H9 (cell line): ENCODE measurements at regions not wholly inside any gene's neighbourhood (a gene's known extent, or its start where the extent isn't known, plus 50 kb on each side); places are given as distances from the start of the nearest gene placed in this dataset.
A peak's percentile ranks its signal among the peaks of the same experiment; 100 is the strongest.

Experiments used
- DNase-seq: peaks from one replicate; pipeline ENCODE4 v3.0.0-alpha.2; 2017
- H2AFZ ChIP-seq: one replicate; pipeline ENCODE4 v1.6.1; 2013; ENCODE audit warnings: mild to moderate bottlenecking, low read length, control low read depth, moderate library complexity
- H2AK5ac ChIP-seq: 2 replicates; pipeline ENCODE4 v1.6.1; 2013; ENCODE audit warnings: low read length, control low read depth, mixed read lengths; ENCODE audit not compliant: insufficient read length
- H2BK120ac ChIP-seq: one replicate; pipeline ENCODE4 v1.6.1; 2013; ENCODE audit warnings: low read depth, mild to moderate bottlenecking, low read length, control low read depth, inconsistent platforms; ENCODE audit not compliant: poor library complexity, severe bottlenecking
- H2BK12ac ChIP-seq: 2 replicates; pipeline ENCODE4 v1.6.1; 2013; ENCODE audit warnings: low read length, control low read depth, mixed read lengths, low read depth; ENCODE audit not compliant: insufficient read length
- H2BK15ac ChIP-seq: 2 replicates; pipeline ENCODE4 v1.6.1; 2013; ENCODE audit warnings: low read depth, low read length, control low read depth
- H2BK20ac ChIP-seq: one replicate; pipeline ENCODE4 v1.6.1; 2013; ENCODE audit warnings: low read depth, mild to moderate bottlenecking, low read length, control low read depth, inconsistent platforms; ENCODE audit not compliant: poor library complexity, severe bottlenecking
- H2BK5ac ChIP-seq: 2 replicates; pipeline ENCODE4 v1.6.1; 2013; ENCODE audit warnings: low read length, control low read depth, mixed read lengths; ENCODE audit not compliant: insufficient read length
- H3K14ac ChIP-seq: 2 replicates; pipeline ENCODE4 v1.6.1; 2013; ENCODE audit warnings: low read length, control low read depth; ENCODE audit not compliant: insufficient read depth
- H3K18ac ChIP-seq: 2 replicates; pipeline ENCODE4 v1.6.1; 2013; ENCODE audit warnings: low read depth, mild to moderate bottlenecking, mixed read lengths, low read length, control low read depth; ENCODE audit not compliant: insufficient read length
- H3K23ac ChIP-seq: 2 replicates; pipeline ENCODE4 v1.6.1; 2013; ENCODE audit warnings: low read length, control low read depth, mixed read lengths, low read depth; ENCODE audit not compliant: insufficient read length
- H3K23me2 ChIP-seq: 2 replicates; pipeline ENCODE4 v1.6.1; 2013; ENCODE audit warnings: low read depth, mild to moderate bottlenecking, mixed read lengths, low read length, control low read depth; ENCODE audit not compliant: insufficient read length, poor library complexity, severe bottlenecking
- H3K27ac ChIP-seq: 2 replicates; pipeline ENCODE4 v1.5.1; 2013; ENCODE audit warnings: low read length, control low read depth, mixed read lengths, low read depth; ENCODE audit not compliant: insufficient read length
- H3K27me3 ChIP-seq: 2 replicates; pipeline ENCODE4 v1.6.1; 2013; ENCODE audit warnings: low read length, control low read depth, inconsistent platforms; ENCODE audit not compliant: insufficient read depth
- H3K4ac ChIP-seq: 2 replicates; pipeline ENCODE4 v1.6.1; 2013; ENCODE audit warnings: low read depth, mild to moderate bottlenecking, control low read depth, inconsistent platforms, low read length, moderate library complexity
- H3K4me1 ChIP-seq: 2 replicates; pipeline ENCODE4 v1.6.1; 2013; ENCODE audit warnings: low read length, control low read depth, inconsistent platforms; ENCODE audit not compliant: insufficient read depth
- H3K4me2 ChIP-seq: 2 replicates; pipeline ENCODE4 v1.6.1; 2013; ENCODE audit warnings: low read length, control low read depth, mixed read lengths; ENCODE audit not compliant: insufficient read length, insufficient read depth
- H3K56ac ChIP-seq: 2 replicates; pipeline ENCODE4 v1.6.1; 2013; ENCODE audit warnings: low read depth, mild to moderate bottlenecking, mixed read lengths, low read length, control low read depth; ENCODE audit not compliant: insufficient read length
- H3K79me1 ChIP-seq: 2 replicates; pipeline ENCODE4 v1.6.1; 2013; ENCODE audit warnings: low read depth, mild to moderate bottlenecking, moderate library complexity, low read length, control low read depth, inconsistent platforms; ENCODE audit not compliant: insufficient read depth, poor library complexity, severe bottlenecking
- H3K79me2 ChIP-seq: 2 replicates; pipeline ENCODE4 v1.6.1; 2013; ENCODE audit warnings: low read length, control low read depth, inconsistent platforms; ENCODE audit not compliant: insufficient read depth
- H3K9ac ChIP-seq: 2 replicates; pipeline ENCODE4 v1.6.1; 2013; ENCODE audit warnings: low read length, control low read depth, mixed read lengths; ENCODE audit not compliant: insufficient read length; ENCODE audit errors: extremely low read depth
- H3K9me3 ChIP-seq: one replicate; pipeline ENCODE4 v1.6.1; 2013; ENCODE audit warnings: low read depth, low read length, inconsistent platforms; ENCODE audit not compliant: control insufficient read depth
- H3T11ph ChIP-seq: one replicate; pipeline ENCODE4 v1.6.1; 2013; ENCODE audit warnings: mild to moderate bottlenecking, low read length, control low read depth, inconsistent platforms
- H4K20me1 ChIP-seq: one replicate; pipeline ENCODE4 v1.6.1; 2013; ENCODE audit not compliant: control insufficient read depth, insufficient read length, insufficient read depth
- H4K5ac ChIP-seq: 2 replicates; pipeline ENCODE4 v1.6.1; 2013; ENCODE audit warnings: low read depth, mild to moderate bottlenecking, mixed read lengths, low read length, control low read depth; ENCODE audit not compliant: insufficient read length
- H4K8ac ChIP-seq: replicated peaks from 2 replicates; pipeline ENCODE4 v1.6.1; 2013; ENCODE audit warnings: low read length, control low read depth, mixed read lengths, low read depth; ENCODE audit not compliant: insufficient read length
- H4K91ac ChIP-seq: 2 replicates; pipeline ENCODE4 v1.6.1; 2013; ENCODE audit warnings: low read depth, mild to moderate bottlenecking, moderate library complexity, mixed read lengths, low read length, control low read depth; ENCODE audit not compliant: insufficient read length
- H3K27ac Mint-ChIP-seq, 3 experiments: 2 replicates in 2 of 3; 3 replicates in 1 of 3; pipeline ENCODE4 v1.8.0; 2020 to 2021; ENCODE audit warnings: mixed read lengths in 3 of 3, mild to moderate bottlenecking in 1 of 3, moderate library complexity in 1 of 3
- H3K27me3 Mint-ChIP-seq: 2 replicates; pipeline ENCODE4 v1.8.0; 2021; ENCODE audit warnings: low read depth, mild to moderate bottlenecking, moderate library complexity, mixed read lengths
- H3K36me3 Mint-ChIP-seq, 3 experiments: 2 replicates in 2 of 3; 3 replicates in 1 of 3; pipeline ENCODE4 v1.8.0; 2020 to 2021; ENCODE audit warnings: low read depth in 3 of 3, mixed read lengths in 3 of 3; ENCODE audit not compliant: insufficient read depth in 1 of 3
- H3K4me1 Mint-ChIP-seq, 2 experiments: 2 replicates each; pipeline ENCODE4 v1.8.0; 2020; ENCODE audit warnings: mixed read lengths in 2 of 2
- H3K4me3 Mint-ChIP-seq, 2 experiments: 2 replicates in 1 of 2; 3 replicates in 1 of 2; pipeline ENCODE4 v1.8.0; 2020 to 2021; ENCODE audit warnings: mild to moderate bottlenecking in 2 of 2, mixed read lengths in 2 of 2, moderate library complexity in 1 of 2
- H3K9me3 Mint-ChIP-seq, 2 experiments: 2 replicates in 1 of 2; 3 replicates in 1 of 2; pipeline ENCODE4 v1.8.0; 2020; ENCODE audit warnings: mild to moderate bottlenecking in 2 of 2, mixed read lengths in 2 of 2, moderate library complexity in 1 of 2
- WGBS: extraction: QIAGEN DNeasy Blood & Tissue Kit; methylation state at CpG from one replicate; pipeline ENCODE4 v1.1.7; 2013; ENCODE audit warnings: missing lambda C conversion rate, low lambda C conversion rate, mixed read lengths; ENCODE audit not compliant: insufficient read length; ENCODE audit errors: extremely low coverage; 5-methylcytosine and 5-hydroxymethylcytosine counted together
- TF ChIP-seq, protein P1 (sequence below): fragments of 200-600 bp; sonication (generic); conservative IDR thresholded peaks from 3 replicates; pipeline ENCODE4 v1.8.0; 2021; ENCODE audit warnings: antibody characterized with exemption, mild to moderate bottlenecking

DNA sequence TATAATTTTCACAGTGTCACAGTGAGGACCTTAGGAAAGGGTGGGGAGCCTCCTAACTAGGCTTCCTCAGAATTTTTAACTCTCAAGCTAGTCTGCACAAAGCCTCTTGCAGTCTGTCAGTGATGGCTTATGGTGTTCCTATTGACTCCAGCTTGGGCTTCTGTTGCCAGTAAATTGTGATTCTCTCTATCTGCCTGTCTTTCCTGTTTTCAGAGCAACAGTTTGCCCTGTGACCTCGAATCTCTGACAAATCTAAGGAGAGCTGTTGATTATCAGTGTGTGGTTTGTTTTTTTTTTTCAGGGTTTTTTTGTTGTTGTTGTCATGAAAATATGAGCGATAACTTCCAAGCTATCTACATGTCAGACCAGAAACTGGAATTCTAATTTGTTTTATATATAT lies 423.2 kb upstream of the B3GALT2 start:
- H3K9me3 Mint-ChIP-seq, result peaks cover 0 to 4% of the 10 kb centered on the region in 2 experiments; a peak in 1 of 5 replicates
- TF ChIP-seq, protein P1, sequence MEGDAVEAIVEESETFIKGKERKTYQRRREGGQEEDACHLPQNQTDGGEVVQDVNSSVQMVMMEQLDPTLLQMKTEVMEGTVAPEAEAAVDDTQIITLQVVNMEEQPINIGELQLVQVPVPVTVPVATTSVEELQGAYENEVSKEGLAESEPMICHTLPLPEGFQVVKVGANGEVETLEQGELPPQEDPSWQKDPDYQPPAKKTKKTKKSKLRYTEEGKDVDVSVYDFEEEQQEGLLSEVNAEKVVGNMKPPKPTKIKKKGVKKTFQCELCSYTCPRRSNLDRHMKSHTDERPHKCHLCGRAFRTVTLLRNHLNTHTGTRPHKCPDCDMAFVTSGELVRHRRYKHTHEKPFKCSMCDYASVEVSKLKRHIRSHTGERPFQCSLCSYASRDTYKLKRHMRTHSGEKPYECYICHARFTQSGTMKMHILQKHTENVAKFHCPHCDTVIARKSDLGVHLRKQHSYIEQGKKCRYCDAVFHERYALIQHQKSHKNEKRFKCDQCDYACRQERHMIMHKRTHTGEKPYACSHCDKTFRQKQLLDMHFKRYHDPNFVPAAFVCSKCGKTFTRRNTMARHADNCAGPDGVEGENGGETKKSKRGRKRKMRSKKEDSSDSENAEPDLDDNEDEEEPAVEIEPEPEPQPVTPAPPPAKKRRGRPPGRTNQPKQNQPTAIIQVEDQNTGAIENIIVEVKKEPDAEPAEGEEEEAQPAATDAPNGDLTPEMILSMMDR, result no peak
- DNase-seq, result no peak
- no peak overlapping the region for H3K4me3 Mint-ChIP-seq
- Histone ChIP-seq H2BK120ac (no peak overlapping the region), H3K27ac (no peak overlapping the region), H3K56ac (no peak overlapping the region), H3K4me2 (no peak overlapping the region), H4K5ac (no peak overlapping the region), H2AFZ (no peak overlapping the region), H3K23me2 (no peaks in the 10 kb centered on the region), H3K14ac (no peak overlapping the region), H3T11ph (no peak overlapping the region), H3K79me1 (no peaks in the 10 kb centered on the region), H4K8ac (no peak overlapping the region), H4K20me1 (no peaks in the 10 kb centered on the region), H3K9me3 (no peaks in the 10 kb centered on the region), H2BK15ac (no peak overlapping the region), H2AK5ac (no peak overlapping the region), H2BK20ac (no peak overlapping the region), H3K27me3 (no peaks in the 10 kb centered on the region), H3K4me1 (no peaks in the 10 kb centered on the region), H3K23ac (no peak overlapping the region), H3K79me2 (no peaks in the 10 kb centered on the region), H2BK12ac (no peak overlapping the region), H2BK5ac (no peak overlapping the region), H3K9ac (no peak overlapping the region), H4K91ac (no peak overlapping the region), H3K4ac (no peak overlapping the region), H3K18ac (no peak overlapping the region)
- 0 out of 7 replicates have a peak overlapping the region, but pooled peaks of 1 of the 3 experiments have one; percentile 21 for H3K27ac Mint-ChIP-seq
- no CpG with 5 or more reads among the region's 2 CpGs for WGBS
- H3K4me1 Mint-ChIP-seq, result no peaks in the 10 kb centered on the region
- no peaks in the 10 kb centered on the region for H3K27me3 Mint-ChIP-seq
- H3K36me3 Mint-ChIP-seq, result peaks cover 0 to 8% (median 0%) of the 10 kb centered on the region in 3 experiments; a peak in 2 of 7 replicates
